Fibroblast of lung (primary cell): ENCODE measurements at regions not wholly inside any gene's neighbourhood (a gene's known extent, or its start where the extent isn't known, plus 50 kb on each side); places are given as distances from the start of the nearest gene placed in this dataset.

ENCODE experiments used
- DNase-seq, 2 donors: peaks; one replicate each; pipeline versions ENCODE4 v3.0.0 to v3.0.0-alpha.2; 2010; ENCODE audit warnings: low read depth in 2 of 2
- H2AFZ ChIP-seq: 2 replicates; pipeline ENCODE4 v1.5.1; 2012; ENCODE audit warnings: low read length, control low read depth, inconsistent platforms
- H3K27ac ChIP-seq: 2 replicates; pipeline ENCODE4 v1.5.1; 2011; ENCODE audit warnings: low read length, control low read depth; ENCODE audit not compliant: insufficient read depth
- H3K27me3 ChIP-seq: 2 replicates; pipeline ENCODE4 v1.5.1; 2011; ENCODE audit warnings: mild to moderate bottlenecking, low read length; ENCODE audit not compliant: control insufficient read depth, insufficient read depth
- H3K36me3 ChIP-seq: 2 replicates; pipeline ENCODE4 v1.5.1; 2011; ENCODE audit warnings: low read length; ENCODE audit not compliant: control insufficient read depth, insufficient read depth
- H3K4me1 ChIP-seq: 2 replicates; pipeline ENCODE4 v1.5.1; 2011; ENCODE audit warnings: low read length; ENCODE audit not compliant: control insufficient read depth, insufficient read depth; ENCODE audit errors: extremely low read depth
- H3K4me2 ChIP-seq: 2 replicates; pipeline ENCODE4 v1.5.1; 2011; ENCODE audit warnings: low read length, control low read depth; ENCODE audit not compliant: insufficient read depth; ENCODE audit errors: extremely low read depth
- H3K4me3 ChIP-seq, 4 experiments: fragments of 200-600 bp in 1 of 4; sonication (generic) in 1 of 4; replicated peaks in 1 of 4; 2 replicates each; pipeline ENCODE4 v1.5.1; 2011 to 2016; ENCODE audit warnings: low read length in 4 of 4, low read depth in 3 of 4, mild to moderate bottlenecking in 3 of 4, control low read depth in 2 of 4, inconsistent platforms in 1 of 4, mixed read lengths in 1 of 4; ENCODE audit not compliant: insufficient read depth in 1 of 4; ENCODE audit errors: control extremely low read depth in 1 of 4
- H3K79me2 ChIP-seq: 2 replicates; pipeline ENCODE4 v1.5.1; 2012; ENCODE audit warnings: mild to moderate bottlenecking, low read length, inconsistent platforms; ENCODE audit not compliant: control insufficient read depth, insufficient read depth
- H3K9ac ChIP-seq: 2 replicates; pipeline ENCODE4 v1.5.1; 2011; ENCODE audit warnings: mild to moderate bottlenecking, low read length, control low read depth; ENCODE audit not compliant: insufficient read depth
- H3K9me3 ChIP-seq: 2 replicates; pipeline ENCODE4 v1.5.1; 2012; ENCODE audit warnings: low read depth, low read length; ENCODE audit not compliant: control insufficient read depth, insufficient read depth
- H4K20me1 ChIP-seq: 2 replicates; pipeline ENCODE4 v1.5.1; 2011; ENCODE audit warnings: low read length; ENCODE audit not compliant: control insufficient read depth, insufficient read depth; ENCODE audit errors: extremely low read depth
- EZH2 ChIP-seq: IDR thresholded peaks from 2 replicates; pipeline ENCODE4 v1.5.1; 2012; ENCODE audit warnings: low read length, control low read depth, mild to moderate bottlenecking; ENCODE audit errors: missing control alignments
- TF ChIP-seq, protein P1 (sequence below), 2 donors: IDR thresholded peaks in 1 of 2; conservative IDR thresholded peaks in 1 of 2; 1 replicate in 1 of 2; 2 replicates in 1 of 2; pipeline ENCODE4 v1.5.1; 2011 to 2012; ENCODE audit warnings: low read length in 2 of 2, control low read depth in 1 of 2, inconsistent platforms in 1 of 2, low read depth in 1 of 2, mild to moderate bottlenecking in 1 of 2

DNA sequence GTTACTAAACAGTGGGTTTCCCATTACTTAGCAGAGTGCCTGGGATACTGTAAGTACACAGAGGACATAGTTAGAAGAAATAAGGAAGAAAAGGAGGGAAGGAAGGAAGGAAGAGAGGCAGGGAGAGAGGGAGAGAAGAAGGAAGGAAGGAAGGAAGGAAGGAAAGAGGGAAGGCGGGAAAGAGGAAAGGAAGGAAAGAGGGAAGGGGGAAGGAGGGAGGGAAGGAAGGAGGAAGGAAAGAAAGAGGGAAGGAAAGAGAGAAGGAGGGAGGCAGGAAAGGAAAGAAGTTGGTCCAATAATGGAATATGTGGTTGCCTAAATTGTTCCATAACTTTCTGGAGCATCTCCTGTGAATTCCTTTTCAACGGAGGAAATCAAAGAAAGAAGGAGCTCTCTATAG is 1230.4 kb downstream of the AACS start:
- Histone ChIP-seq H3K27ac (no peak overlapping the region), H3K4me1 (no peaks in the 10 kb centered on the region), H3K9me3 (no peaks in the 10 kb centered on the region), H4K20me1 (no peaks in the 10 kb centered on the region), H2AFZ (no peak overlapping the region), H3K36me3 (no peaks in the 10 kb centered on the region), H3K4me3 (no peak overlapping the region), H3K27me3 (no peaks in the 10 kb centered on the region), H3K9ac (no peak overlapping the region), H3K4me2 (no peak overlapping the region), H3K79me2 (no peaks in the 10 kb centered on the region)
- DNase-seq, result no peak
- TF ChIP-seq, protein P1, sequence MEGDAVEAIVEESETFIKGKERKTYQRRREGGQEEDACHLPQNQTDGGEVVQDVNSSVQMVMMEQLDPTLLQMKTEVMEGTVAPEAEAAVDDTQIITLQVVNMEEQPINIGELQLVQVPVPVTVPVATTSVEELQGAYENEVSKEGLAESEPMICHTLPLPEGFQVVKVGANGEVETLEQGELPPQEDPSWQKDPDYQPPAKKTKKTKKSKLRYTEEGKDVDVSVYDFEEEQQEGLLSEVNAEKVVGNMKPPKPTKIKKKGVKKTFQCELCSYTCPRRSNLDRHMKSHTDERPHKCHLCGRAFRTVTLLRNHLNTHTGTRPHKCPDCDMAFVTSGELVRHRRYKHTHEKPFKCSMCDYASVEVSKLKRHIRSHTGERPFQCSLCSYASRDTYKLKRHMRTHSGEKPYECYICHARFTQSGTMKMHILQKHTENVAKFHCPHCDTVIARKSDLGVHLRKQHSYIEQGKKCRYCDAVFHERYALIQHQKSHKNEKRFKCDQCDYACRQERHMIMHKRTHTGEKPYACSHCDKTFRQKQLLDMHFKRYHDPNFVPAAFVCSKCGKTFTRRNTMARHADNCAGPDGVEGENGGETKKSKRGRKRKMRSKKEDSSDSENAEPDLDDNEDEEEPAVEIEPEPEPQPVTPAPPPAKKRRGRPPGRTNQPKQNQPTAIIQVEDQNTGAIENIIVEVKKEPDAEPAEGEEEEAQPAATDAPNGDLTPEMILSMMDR (conservative IDR thresholded peaks at IDR 0.05 in 1 of 2, IDR thresholded peaks at IDR 0.05 in 1 of 2; ENCODE audit: low read depth in 1 of 2, low read length in 2 of 2), result no peak
- TF ChIP-seq EZH2, result no peak

- TF ChIP-seq, protein P1 (conservative IDR thresholded peaks at IDR 0.05 in 1 of 2, IDR thresholded peaks at IDR 0.05 in 1 of 2; ENCODE audit: low read depth in 1 of 2, low read length in 2 of 2), result no peak
- TF ChIP-seq EZH2, result no peak
Observed at GRCh38 chr12:126309278-126309677, 1244.0 kb downstream of the AACS start.

DNA sequence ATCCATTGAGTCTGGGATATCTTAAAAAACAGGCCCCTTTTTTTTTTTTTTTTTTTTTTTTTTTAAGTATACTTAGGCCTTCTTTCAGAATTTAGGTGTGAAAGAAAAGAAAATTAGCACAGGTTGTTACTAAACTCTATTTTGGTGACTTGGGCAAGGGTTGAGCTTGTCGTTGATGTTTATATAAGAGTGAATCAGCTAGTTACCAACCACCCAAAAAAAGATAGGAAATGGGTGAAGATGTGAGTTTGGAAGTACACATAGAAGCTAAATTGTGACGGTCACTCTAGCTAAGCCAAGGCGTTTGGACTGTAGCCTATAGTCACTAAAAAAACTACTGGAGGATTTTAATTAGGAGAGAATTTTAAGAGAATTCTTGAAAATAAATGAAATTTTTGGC is 1247.2 kb downstream of the AACS start:
- TF ChIP-seq EZH2, result no peak
- TF ChIP-seq, protein P1 (conservative IDR thresholded peaks at IDR 0.05 in 1 of 2, IDR thresholded peaks at IDR 0.05 in 1 of 2; ENCODE audit: low read depth in 1 of 2, low read length in 2 of 2), result no peak
- H3K4me2 ChIP-seq, result no peak overlapping the region
- H3K79me2 ChIP-seq, result no peaks in the 10 kb centered on the region
- H3K36me3 ChIP-seq, result no peaks in the 10 kb centered on the region
- no peak overlapping the region for H3K4me3 ChIP-seq
- H3K4me1 ChIP-seq, result no peaks in the 10 kb centered on the region
- no peak overlapping the region for H3K27ac ChIP-seq
- H4K20me1 ChIP-seq, result no peaks in the 10 kb centered on the region
- H3K9ac ChIP-seq, result no peak overlapping the region
- no peak for DNase-seq
- H2AFZ ChIP-seq, result no peak overlapping the region
- no peaks in the 10 kb centered on the region for H3K9me3 ChIP-seq
- H3K27me3 ChIP-seq, result no peaks in the 10 kb centered on the region

More at GRCh38 chr12:126309278-126309677, 1244.0 kb downstream of the AACS start:
- Histone ChIP-seq H3K4me1 (no peaks in the 10 kb centered on the region), H3K4me3 (no peak overlapping the region), H3K79me2 (no peaks in the 10 kb centered on the region), H4K20me1 (no peaks in the 10 kb centered on the region), H3K27ac (no peak overlapping the region), H3K27me3 (no peaks in the 10 kb centered on the region), H2AFZ (no peak overlapping the region), H3K36me3 (no peaks in the 10 kb centered on the region), H3K9ac (no peak overlapping the region), H3K4me2 (no peak overlapping the region), H3K9me3 (no peaks in the 10 kb centered on the region)
- no peak for DNase-seq
